SK-N-DZ (cell line): ENCODE measurements at regions not wholly inside any gene's neighbourhood (a gene's known extent, or its start where the extent isn't known, plus 50 kb on each side); places are given as distances from the start of the nearest gene placed in this dataset.

ENCODE experiments used
- DNase-seq: peaks from one replicate; pipeline ENCODE4 v3.0.0-alpha.2; 2015; ENCODE audit warnings: low spot score

GRCh38 chr10:61841338-61841875 is 60.1 kb upstream of the ARID5B start:
- no peak for DNase-seq

- no peak for DNase-seq
These were observed 58.6 kb upstream of the ARID5B start for GRCh38 chr10:61842755-61843497.

GRCh38 chr10:61844116-61844822 is 57.2 kb upstream of the ARID5B start:
- no peak for DNase-seq

- DNase-seq, result no peak
These were observed 56.1 kb upstream of the ARID5B start for GRCh38 chr10:61845196-61845949.

- DNase-seq, result no peak
These were observed 55.6 kb upstream of the ARID5B start for GRCh38 chr10:61845950-61846268.

GRCh38 chr10:61846370-61847031 is 55.0 kb upstream of the ARID5B start:
- no peak for DNase-seq

- no peak for DNase-seq
These were observed 54.4 kb upstream of the ARID5B start for GRCh38 chr10:61847087-61847486.

- DNase-seq, result no peak
These were observed 53.9 kb upstream of the ARID5B start for GRCh38 chr10:61847640-61848039.

- no peak for DNase-seq
These were observed 51.1 kb upstream of the ARID5B start for GRCh38 chr10:61850376-61850775.
